DND-41 (cell line): ENCODE measurements at regions not wholly inside any gene's neighbourhood (a gene's known extent, or its start where the extent isn't known, plus 50 kb on each side); places are given as distances from the start of the nearest gene placed in this dataset.

Source experiments
- ATAC-seq: fragments of 200-7000 bp; cut with Tn5 transposase; 3 replicates; pipeline ENCODE4 v1.9.1; 2021; ENCODE audit warnings: low read depth; ENCODE audit not compliant: insufficient read depth
- DNase-seq: peaks from one replicate; pipeline ENCODE4 v3.0.0-alpha.2; 2020
- H2AFZ ChIP-seq: 2 replicates; pipeline ENCODE4 v1.6.0; 2012; ENCODE audit warnings: low read depth, low read length
- H3K27ac ChIP-seq: 2 replicates; pipeline ENCODE4 v1.5.1; 2012; ENCODE audit warnings: low read length, inconsistent platforms
- H3K27me3 ChIP-seq: fragments of 200-600 bp; sonication (generic); 2 replicates; pipeline ENCODE4 v1.6.0; 2012; ENCODE audit warnings: low read length, mild to moderate bottlenecking, inconsistent platforms; ENCODE audit not compliant: insufficient read depth, poor library complexity
- H3K36me3 ChIP-seq: 2 replicates; pipeline ENCODE4 v1.5.1; 2012; ENCODE audit warnings: low read length, inconsistent platforms; ENCODE audit not compliant: insufficient read depth
- H3K4me1 ChIP-seq: 2 replicates; pipeline ENCODE4 v1.5.1; 2012; ENCODE audit warnings: mild to moderate bottlenecking, low read length; ENCODE audit not compliant: insufficient read depth
- H3K4me2 ChIP-seq: 2 replicates; pipeline ENCODE4 v1.6.0; 2012; ENCODE audit warnings: mild to moderate bottlenecking, moderate library complexity, low read length, inconsistent platforms; ENCODE audit not compliant: insufficient read depth
- H3K4me3 ChIP-seq, 2 experiments: fragments of 200-600 bp in 1 of 2; shearing (Covaris generic) in 1 of 2; 2 replicates each; pipeline ENCODE4 v1.5.1; 2012 to 2016; ENCODE audit warnings: inconsistent platforms in 2 of 2, low read length in 2 of 2, mild to moderate bottlenecking in 2 of 2, low read depth in 1 of 2, moderate library complexity in 1 of 2
- H3K79me2 ChIP-seq: 2 replicates; pipeline ENCODE4 v1.6.0; 2012; ENCODE audit warnings: low read length, inconsistent platforms; ENCODE audit not compliant: insufficient read depth
- H3K9ac ChIP-seq: 2 replicates; pipeline ENCODE4 v1.6.0; 2012; ENCODE audit warnings: low read depth, mild to moderate bottlenecking, inconsistent platforms, low read length, moderate library complexity
- H3K9me3 ChIP-seq: 2 replicates; pipeline ENCODE4 v1.5.1; 2012; ENCODE audit warnings: low read length, moderate library complexity, mild to moderate bottlenecking, inconsistent platforms; ENCODE audit not compliant: insufficient read depth, severe bottlenecking
- H4K20me1 ChIP-seq: 2 replicates; pipeline ENCODE4 v1.6.0; 2012; ENCODE audit warnings: low read length; ENCODE audit not compliant: insufficient read depth
- EZH2 ChIP-seq: IDR thresholded peaks from 3 replicates; pipeline ENCODE4 v1.6.1; 2012; ENCODE audit warnings: borderline replicate concordance, low read depth, mild to moderate bottlenecking, moderate library complexity, low read length, inconsistent platforms; ENCODE audit not compliant: severe bottlenecking
- TF ChIP-seq, protein P1 (sequence below): IDR thresholded peaks from 2 replicates; pipeline ENCODE4 v1.5.1; 2012; ENCODE audit warnings: borderline replicate concordance, low read length, moderate library complexity, mild to moderate bottlenecking; ENCODE audit not compliant: poor library complexity, severe bottlenecking; ENCODE audit errors: extremely low read depth

DNA sequence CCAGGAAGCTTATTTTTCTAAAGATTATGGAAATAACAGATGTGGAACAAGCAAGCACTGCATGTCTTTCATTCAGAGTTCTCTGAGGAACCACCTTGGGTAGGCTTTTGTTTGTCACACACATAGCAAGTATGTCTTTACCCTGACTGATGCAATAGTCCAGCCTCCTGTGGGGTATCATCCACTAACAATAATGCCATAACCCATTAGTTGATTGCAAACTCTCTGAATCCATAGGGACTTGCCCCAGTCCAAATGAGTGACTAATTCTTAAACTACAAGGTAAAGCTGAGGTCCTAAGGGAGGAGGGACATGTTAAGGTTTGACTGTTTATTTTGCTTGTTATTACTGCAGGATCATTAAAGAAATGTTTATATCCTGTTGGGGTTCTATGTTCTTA is 151.4 kb upstream of the PRPS1L1 start:
- H3K27me3 ChIP-seq = no peaks in the 10 kb centered on the region
- no peak overlapping the region for H3K4me3 ChIP-seq
- H4K20me1 ChIP-seq = no peaks in the 10 kb centered on the region
- TF ChIP-seq, protein P1, sequence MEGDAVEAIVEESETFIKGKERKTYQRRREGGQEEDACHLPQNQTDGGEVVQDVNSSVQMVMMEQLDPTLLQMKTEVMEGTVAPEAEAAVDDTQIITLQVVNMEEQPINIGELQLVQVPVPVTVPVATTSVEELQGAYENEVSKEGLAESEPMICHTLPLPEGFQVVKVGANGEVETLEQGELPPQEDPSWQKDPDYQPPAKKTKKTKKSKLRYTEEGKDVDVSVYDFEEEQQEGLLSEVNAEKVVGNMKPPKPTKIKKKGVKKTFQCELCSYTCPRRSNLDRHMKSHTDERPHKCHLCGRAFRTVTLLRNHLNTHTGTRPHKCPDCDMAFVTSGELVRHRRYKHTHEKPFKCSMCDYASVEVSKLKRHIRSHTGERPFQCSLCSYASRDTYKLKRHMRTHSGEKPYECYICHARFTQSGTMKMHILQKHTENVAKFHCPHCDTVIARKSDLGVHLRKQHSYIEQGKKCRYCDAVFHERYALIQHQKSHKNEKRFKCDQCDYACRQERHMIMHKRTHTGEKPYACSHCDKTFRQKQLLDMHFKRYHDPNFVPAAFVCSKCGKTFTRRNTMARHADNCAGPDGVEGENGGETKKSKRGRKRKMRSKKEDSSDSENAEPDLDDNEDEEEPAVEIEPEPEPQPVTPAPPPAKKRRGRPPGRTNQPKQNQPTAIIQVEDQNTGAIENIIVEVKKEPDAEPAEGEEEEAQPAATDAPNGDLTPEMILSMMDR = no peak
- TF ChIP-seq EZH2 = no peak
- no peaks in the 10 kb centered on the region for H3K79me2 ChIP-seq
- no peak overlapping the region for H3K27ac ChIP-seq
- no peak overlapping the region for H3K9ac ChIP-seq
- H3K9me3 ChIP-seq = no peaks in the 10 kb centered on the region
- DNase-seq = no peak
- ATAC-seq = no peak
- no peak overlapping the region for H2AFZ ChIP-seq
- H3K36me3 ChIP-seq = no peaks in the 10 kb centered on the region
- H3K4me1 ChIP-seq = no peaks in the 10 kb centered on the region
- H3K4me2 ChIP-seq = no peak overlapping the region

DNA sequence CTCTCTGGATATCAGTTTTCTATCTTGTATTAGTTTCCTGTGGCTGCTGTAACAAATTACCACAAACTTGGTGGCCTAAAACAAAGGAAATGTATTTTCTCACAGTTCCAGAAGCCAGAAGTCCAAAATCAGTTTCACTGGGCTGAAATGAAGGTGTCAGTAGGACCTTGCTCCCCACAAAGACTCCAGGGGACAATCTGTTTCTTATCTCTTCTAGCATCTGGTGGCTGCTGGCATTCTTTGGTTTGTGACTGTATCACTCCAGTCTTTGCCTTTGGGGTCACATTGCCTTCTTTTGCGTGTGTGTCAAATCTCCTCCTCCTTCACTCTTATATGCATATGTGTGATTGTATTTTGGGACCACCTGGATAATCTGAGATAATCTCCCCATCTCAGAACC is 153.0 kb upstream of the PRPS1L1 start:
- no peak for TF ChIP-seq EZH2
- TF ChIP-seq, protein P1 = no peak
- H4K20me1 ChIP-seq = no peaks in the 10 kb centered on the region
- no peaks in the 10 kb centered on the region for H3K9me3 ChIP-seq
- no peak overlapping the region for H3K27ac ChIP-seq
- no peak overlapping the region for H3K9ac ChIP-seq
- no peaks in the 10 kb centered on the region for H3K36me3 ChIP-seq
- ATAC-seq = no peak
- no peak for DNase-seq
- no peak overlapping the region for H3K4me3 ChIP-seq
- no peak overlapping the region for H2AFZ ChIP-seq
- H3K79me2 ChIP-seq = no peaks in the 10 kb centered on the region
- no peaks in the 10 kb centered on the region for H3K27me3 ChIP-seq
- H3K4me1 ChIP-seq = no peaks in the 10 kb centered on the region
- no peak overlapping the region for H3K4me2 ChIP-seq

DNA sequence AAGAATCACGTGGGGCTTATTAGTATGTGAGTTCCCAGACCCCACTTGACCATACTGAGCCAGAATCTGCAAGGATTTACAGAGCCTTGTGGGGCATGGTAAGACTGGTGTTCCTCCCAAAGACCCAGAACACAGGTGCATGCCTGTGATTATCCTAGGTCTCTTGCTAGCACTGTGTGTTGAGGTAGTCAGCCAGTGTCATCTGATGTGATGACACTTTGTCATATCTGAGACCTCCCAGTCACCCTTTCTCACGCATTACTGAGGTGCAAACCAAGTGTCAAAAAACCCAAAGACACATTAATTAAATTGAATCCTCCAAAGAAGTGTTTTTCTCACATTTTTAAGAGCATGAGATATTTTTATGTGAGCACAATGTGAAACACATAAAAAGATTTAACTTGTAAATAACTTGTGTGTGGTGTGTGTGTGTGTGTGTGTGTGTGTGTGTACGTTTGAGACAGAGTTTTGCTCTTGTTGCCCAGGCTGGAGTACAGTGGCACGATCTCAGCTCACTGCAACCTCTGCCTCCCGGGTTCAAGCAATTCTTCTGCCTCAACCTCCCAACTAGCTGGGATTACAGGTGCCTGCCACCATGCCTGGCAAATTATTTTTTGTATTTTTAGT is 162.0 kb upstream of the PRPS1L1 start:
- Histone ChIP-seq H3K4me1 (no peaks in the 10 kb centered on the region), H4K20me1 (no peaks in the 10 kb centered on the region), H3K36me3 (no peaks in the 10 kb centered on the region), H3K79me2 (no peaks in the 10 kb centered on the region), H3K4me3 (no peak overlapping the region), H2AFZ (no peak overlapping the region), H3K27me3 (no peaks in the 10 kb centered on the region), H3K4me2 (no peak overlapping the region), H3K27ac (no peak overlapping the region), H3K9ac (no peak overlapping the region), H3K9me3 (no peaks in the 10 kb centered on the region)
- TF ChIP-seq EZH2 = no peak
- TF ChIP-seq, protein P1 = no peak
- ATAC-seq (no peak), DNase-seq (no peak)
